Esophagus squamous epithelium (tissue), 5 donors: ENCODE measurements at regions not wholly inside any gene's neighbourhood (a gene's known extent, or its start where the extent isn't known, plus 50 kb on each side); places are given as distances from the start of the nearest gene placed in this dataset.

Experiments
- DNase-seq: peaks from one replicate; lab custom pipeline; 2025; lab: John Stamatoyannopoulos, UW
- H3K27ac ChIP-seq, 4 donors: fragments of 200-600 bp; sonication (generic); one replicate each; pipeline ENCODE4 v1.5.1; 2016 to 2019; ENCODE audit warnings: mild to moderate bottlenecking in 1 of 4
- H3K27me3 ChIP-seq, 4 donors: fragments of 200-600 bp; sonication (generic); 1 replicate in 3 of 4; 2 replicates in 1 of 4; pipeline versions ENCODE4 v1.5.1 to v1.6.0; 2017 to 2021; ENCODE audit warnings: antibody characterized with exemption in 1 of 4
- H3K36me3 ChIP-seq, 3 donors: fragments of 200-600 bp; sonication (generic); one replicate each; pipeline ENCODE4 v1.5.1; 2016 to 2019
- H3K4me1 ChIP-seq, 3 donors: fragments of 200-600 bp; sonication (generic); one replicate each; pipeline ENCODE4 v1.5.1; 2017 to 2019
- H3K4me3 ChIP-seq, 4 donors: fragments of 200-600 bp; sonication (generic); 1 replicate in 3 of 4; 2 replicates in 1 of 4; pipeline ENCODE4 v1.5.1; 2016 to 2019; ENCODE audit warnings: mild to moderate bottlenecking in 2 of 4, moderate library complexity in 1 of 4
- H3K9me3 ChIP-seq, 3 donors: fragments of 200-600 bp; sonication (generic); one replicate each; pipeline ENCODE4 v1.5.1; 2016 to 2019
- POLR2A ChIP-seq, 4 donors: fragments of 450-650 bp; IDR thresholded peaks; one replicate each; pipeline ENCODE4 v1.6.1; 2017; ENCODE audit warnings: antibody characterized with exemption in 4 of 4, mild to moderate bottlenecking in 4 of 4, moderate library complexity in 3 of 4
- WGBS, 2 donors: methylation state at CpG; one replicate each; pipeline ENCODE4 v1.1.5; 2018; 5-methylcytosine and 5-hydroxymethylcytosine counted together
- intact Hi-C: fragments of 100-400 bp; cut with DNase I; formaldehyde crosslinking; loops from one replicate; pipeline ENCODE4 v1.15.0; 2022
- TF ChIP-seq, protein P1 (sequence below), 6 experiments: fragments of 450-650 bp in 4 of 6; fragments of 200-600 bp in 2 of 6; sonication (generic) in 2 of 6; IDR thresholded peaks; one replicate each; pipeline ENCODE4 v1.5.1; 2016 to 2019; ENCODE audit warnings: antibody characterized with exemption in 6 of 6, mild to moderate bottlenecking in 4 of 6, moderate library complexity in 4 of 6
- donor health status: DM: yes; HTN: yes; CAD: no.

DNA sequence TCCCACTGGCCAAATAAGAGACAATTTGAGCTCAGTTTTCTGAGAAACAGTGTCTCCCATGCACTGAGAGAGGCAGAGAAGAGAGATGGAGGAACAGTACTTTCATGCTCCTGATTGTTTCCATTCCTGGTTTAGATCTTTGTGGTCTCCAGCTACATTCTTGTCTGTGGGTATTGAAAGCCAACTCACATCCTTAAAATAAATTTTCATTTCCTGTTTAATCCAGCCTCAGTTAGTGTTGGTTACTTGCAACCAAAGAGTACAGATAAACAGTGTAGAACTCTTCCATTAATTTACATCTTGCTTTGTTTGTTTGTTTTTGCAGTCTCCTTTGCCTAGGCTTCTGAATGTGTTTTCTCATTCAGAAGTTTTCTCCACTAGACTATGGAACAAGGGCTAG lies 123.7 kb upstream of the CLSTN2 start:
- no peaks in the 10 kb centered on the region for H3K9me3 ChIP-seq
- intact Hi-C loops = no loop called here
- H3K4me3 ChIP-seq = no peak overlapping the region
- DNase-seq = no peak
- H3K36me3 ChIP-seq = no peaks in the 10 kb centered on the region
- no peaks in the 10 kb centered on the region for H3K4me1 ChIP-seq
- TF ChIP-seq POLR2A (IDR thresholded peaks at IDR 0.05) = no peak
- TF ChIP-seq, protein P1, sequence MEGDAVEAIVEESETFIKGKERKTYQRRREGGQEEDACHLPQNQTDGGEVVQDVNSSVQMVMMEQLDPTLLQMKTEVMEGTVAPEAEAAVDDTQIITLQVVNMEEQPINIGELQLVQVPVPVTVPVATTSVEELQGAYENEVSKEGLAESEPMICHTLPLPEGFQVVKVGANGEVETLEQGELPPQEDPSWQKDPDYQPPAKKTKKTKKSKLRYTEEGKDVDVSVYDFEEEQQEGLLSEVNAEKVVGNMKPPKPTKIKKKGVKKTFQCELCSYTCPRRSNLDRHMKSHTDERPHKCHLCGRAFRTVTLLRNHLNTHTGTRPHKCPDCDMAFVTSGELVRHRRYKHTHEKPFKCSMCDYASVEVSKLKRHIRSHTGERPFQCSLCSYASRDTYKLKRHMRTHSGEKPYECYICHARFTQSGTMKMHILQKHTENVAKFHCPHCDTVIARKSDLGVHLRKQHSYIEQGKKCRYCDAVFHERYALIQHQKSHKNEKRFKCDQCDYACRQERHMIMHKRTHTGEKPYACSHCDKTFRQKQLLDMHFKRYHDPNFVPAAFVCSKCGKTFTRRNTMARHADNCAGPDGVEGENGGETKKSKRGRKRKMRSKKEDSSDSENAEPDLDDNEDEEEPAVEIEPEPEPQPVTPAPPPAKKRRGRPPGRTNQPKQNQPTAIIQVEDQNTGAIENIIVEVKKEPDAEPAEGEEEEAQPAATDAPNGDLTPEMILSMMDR (IDR thresholded peaks at IDR 0.05) = no peak
- no peaks in the 10 kb centered on the region for H3K27me3 ChIP-seq
- H3K27ac ChIP-seq = no peak overlapping the region

DNA sequence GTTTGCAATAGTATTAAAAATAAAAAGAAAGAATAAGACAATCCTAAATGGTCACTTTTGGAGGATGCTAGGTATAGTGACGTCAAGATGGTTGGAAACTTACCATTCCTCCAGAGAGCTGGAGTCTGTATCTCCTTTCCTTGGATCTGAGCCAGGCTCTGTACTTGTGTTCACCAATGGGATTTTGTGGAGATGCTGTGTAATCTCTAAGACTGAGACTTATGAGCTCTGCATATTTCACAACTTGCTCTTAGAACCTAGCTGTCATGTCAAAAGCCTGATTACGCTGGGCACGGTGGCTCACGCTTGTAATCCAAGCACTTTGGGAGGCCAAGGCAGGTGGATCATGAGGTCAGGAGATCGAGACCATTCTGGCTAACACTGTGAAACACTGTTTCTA lies 126.8 kb upstream of the CLSTN2 start:
- no peaks in the 10 kb centered on the region for H3K27me3 ChIP-seq
- TF ChIP-seq, protein P1 (IDR thresholded peaks at IDR 0.05) = no peak
- TF ChIP-seq POLR2A (IDR thresholded peaks at IDR 0.05) = no peak
- no peaks in the 10 kb centered on the region for H3K9me3 ChIP-seq
- WGBS, 2 donors = 89 to 90% methylated on average over 4 to 5 of the region's 5 CpGs
- no peak overlapping the region for H3K4me3 ChIP-seq
- no peak overlapping the region for H3K27ac ChIP-seq
- H3K36me3 ChIP-seq = no peaks in the 10 kb centered on the region
- intact Hi-C loops = no loop called here
- no peak for DNase-seq
- H3K4me1 ChIP-seq = no peaks in the 10 kb centered on the region

DNA sequence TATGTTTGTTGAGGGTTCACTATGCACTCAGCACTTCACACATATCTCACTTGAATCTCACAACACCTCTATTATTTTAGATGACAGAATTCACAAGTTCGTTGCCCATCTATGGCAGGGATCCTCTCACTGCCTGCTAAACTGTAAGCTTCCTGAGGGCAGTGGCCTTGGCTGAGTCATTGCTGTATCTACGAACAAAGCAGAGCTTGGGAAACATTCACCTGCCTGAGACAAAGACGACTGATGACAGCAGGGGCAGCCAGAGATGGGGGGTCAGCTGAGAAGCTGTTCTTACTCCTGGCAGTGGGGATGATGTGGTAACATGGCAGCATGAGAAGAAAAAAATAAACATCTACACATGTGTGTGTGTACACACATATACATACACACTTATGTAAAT lies 125.5 kb upstream of the NMNAT3 start:
- intact Hi-C loops = no loop called here
- H3K9me3 ChIP-seq = no peaks in the 10 kb centered on the region
- no peaks in the 10 kb centered on the region for H3K36me3 ChIP-seq
- TF ChIP-seq POLR2A (IDR thresholded peaks at IDR 0.05) = no peak
- TF ChIP-seq, protein P1 (IDR thresholded peaks at IDR 0.05) = no peak
- WGBS, 2 donors = 68 to 72% methylated on average over 2 to 3 of the region's 3 CpGs
- H3K4me1 ChIP-seq = no peaks in the 10 kb centered on the region
- H3K27me3 ChIP-seq = no peaks in the 10 kb centered on the region
- no peak overlapping the region for H3K27ac ChIP-seq
- no peak for DNase-seq
- no peak overlapping the region for H3K4me3 ChIP-seq

DNA sequence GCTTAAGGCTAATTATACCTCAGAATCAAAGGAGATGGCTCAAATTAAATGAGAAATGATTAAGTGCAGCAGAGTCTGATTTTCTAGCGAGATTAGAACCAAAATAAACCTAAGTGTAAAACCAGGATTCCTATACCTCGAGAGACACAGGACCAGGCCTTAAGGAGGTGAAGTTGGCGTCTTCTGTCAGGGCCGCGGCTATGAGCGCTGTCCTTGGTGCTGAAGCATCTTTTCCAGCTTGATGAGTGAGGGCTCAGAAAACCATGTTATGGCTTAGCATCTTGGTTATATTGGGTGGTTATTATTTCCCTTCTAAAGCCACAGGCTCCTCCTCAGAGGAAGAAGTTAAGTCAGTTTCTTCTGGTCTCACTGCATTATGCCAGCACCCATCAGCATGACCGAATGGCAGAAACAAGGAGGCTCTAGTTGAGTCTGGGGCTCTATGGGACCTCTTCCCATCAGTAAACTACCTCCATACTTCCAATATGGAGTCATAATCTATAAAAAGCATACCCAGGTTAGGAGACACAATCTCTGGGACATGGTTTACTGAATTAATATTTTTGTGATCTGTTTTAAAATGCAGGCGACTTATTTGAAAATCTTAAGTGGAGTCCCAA lies 120.1 kb upstream of the NMNAT3 start:
- TF ChIP-seq, protein P1 (IDR thresholded peaks at IDR 0.05) = no peak
- no peak for TF ChIP-seq POLR2A (IDR thresholded peaks at IDR 0.05)

DNA sequence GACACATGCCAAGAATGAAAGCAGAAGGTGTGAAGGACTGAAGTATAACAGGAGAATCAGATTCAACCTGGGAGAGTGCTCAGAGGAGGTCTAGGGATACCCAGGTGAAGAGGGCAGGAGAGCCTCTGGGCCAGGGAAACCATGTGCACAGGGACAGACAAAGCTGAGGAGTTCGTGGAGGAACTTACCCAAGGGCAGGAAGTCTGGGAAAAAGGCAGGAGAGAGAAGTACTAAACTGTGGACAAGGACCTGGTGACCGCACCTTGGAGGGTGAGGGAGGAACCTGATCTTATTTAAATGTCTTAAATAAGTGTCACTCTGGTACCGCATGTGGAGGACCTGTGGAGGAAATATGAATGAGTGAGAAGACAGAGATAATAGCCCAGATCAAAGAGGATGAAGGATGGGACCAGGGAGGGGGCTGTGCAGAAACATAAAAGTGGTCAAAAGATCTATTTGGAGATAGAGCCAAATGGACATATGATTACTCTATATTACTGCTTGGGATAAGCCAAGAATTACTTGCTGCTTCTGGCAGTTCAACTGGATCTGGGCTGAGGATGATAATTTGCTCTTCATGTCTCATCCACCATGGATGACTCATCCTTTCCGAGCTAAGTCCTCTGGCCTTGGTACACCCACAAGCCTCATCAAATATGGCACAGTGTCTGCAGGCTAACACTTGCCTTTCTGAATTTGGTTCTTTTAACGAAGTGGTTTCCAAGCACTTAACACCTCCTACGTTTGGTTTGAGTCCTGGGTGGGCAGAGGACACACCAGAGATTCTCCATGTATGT lies 116.9 kb upstream of the NMNAT3 start:
- 34 to 36% methylated on average over 6 of the region's 6 CpGs for WGBS, 2 donors
- Histone ChIP-seq H3K9me3 (no peaks in the 10 kb centered on the region), H3K4me3 (no peak overlapping the region), H3K36me3 (no peaks in the 10 kb centered on the region), H3K27ac (no peak overlapping the region), H3K4me1 (no peaks in the 10 kb centered on the region), H3K27me3 (no peaks in the 10 kb centered on the region)
- no peak for DNase-seq
- TF ChIP-seq POLR2A (IDR thresholded peaks at IDR 0.05) = no peak
- TF ChIP-seq, protein P1 (IDR thresholded peaks at IDR 0.05) = no peak
- intact Hi-C loops = no loop called here

More for the DNA sequence above, 120.1 kb upstream of the NMNAT3 start:
- no peak for DNase-seq
- no peaks in the 10 kb centered on the region for H3K36me3 ChIP-seq
- H3K4me3 ChIP-seq = no peak overlapping the region
- WGBS, 2 donors = 35 to 39% methylated on average over 7 to 8 of the region's 8 CpGs
- H3K4me1 ChIP-seq = no peaks in the 10 kb centered on the region
- H3K9me3 ChIP-seq = no peaks in the 10 kb centered on the region
- H3K27ac ChIP-seq = no peak overlapping the region
- intact Hi-C loops = no loop called here
- no peaks in the 10 kb centered on the region for H3K27me3 ChIP-seq
